Erythroblast (primary cell): ENCODE measurements at regions not wholly inside any gene's neighbourhood (a gene's known extent, or its start where the extent isn't known, plus 50 kb on each side); places are given as distances from the start of the nearest gene placed in this dataset.

ENCODE experiments used
- GATA1 ChIP-seq: IDR thresholded peaks from 2 replicates; pipeline ENCODE4 v1.6.1; 2011; ENCODE audit warnings: low read depth, mild to moderate bottlenecking, control low read depth, low read length, moderate library complexity
- POLR2A ChIP-seq: IDR thresholded peaks from 2 replicates; pipeline ENCODE4 v1.6.1; 2011; ENCODE audit warnings: mild to moderate bottlenecking, low read length

DNA sequence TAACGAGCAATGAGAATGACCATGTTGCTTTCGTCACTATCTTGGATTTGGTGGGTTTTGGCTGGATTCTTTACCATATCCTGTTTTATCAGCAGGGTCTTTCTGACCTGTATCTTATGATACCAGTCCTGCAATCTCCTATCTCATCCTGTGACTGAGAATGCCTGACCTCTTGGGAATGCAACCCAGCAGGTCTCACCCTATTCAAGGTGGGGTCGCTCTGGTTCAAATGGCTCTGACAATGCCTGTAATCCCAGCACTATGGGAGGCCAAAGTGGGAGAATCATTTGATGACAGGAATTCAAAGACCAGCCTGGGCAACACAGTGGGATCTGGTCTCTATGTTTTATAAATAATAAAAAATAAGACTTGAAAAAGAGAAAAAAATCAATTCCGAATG is 173.5 kb downstream of the ACTR3 start:
- TF ChIP-seq POLR2A (no peak), GATA1 (no peak)
